HuH-7 (cell line): ENCODE measurements at regions not wholly inside any gene's neighbourhood (a gene's known extent, or its start where the extent isn't known, plus 50 kb on each side); places are given as distances from the start of the nearest gene placed in this dataset.
"Not testable (repeated sequence)": the region's sequence is repeated elsewhere in the genome, so short reads cannot be mapped to it uniquely, and the experiment has no call there.

ENCODE experiments used
- DNase-seq: peaks from one replicate; pipeline ENCODE4 v3.0.0; 2011; ENCODE audit warnings: low spot score

DNA sequence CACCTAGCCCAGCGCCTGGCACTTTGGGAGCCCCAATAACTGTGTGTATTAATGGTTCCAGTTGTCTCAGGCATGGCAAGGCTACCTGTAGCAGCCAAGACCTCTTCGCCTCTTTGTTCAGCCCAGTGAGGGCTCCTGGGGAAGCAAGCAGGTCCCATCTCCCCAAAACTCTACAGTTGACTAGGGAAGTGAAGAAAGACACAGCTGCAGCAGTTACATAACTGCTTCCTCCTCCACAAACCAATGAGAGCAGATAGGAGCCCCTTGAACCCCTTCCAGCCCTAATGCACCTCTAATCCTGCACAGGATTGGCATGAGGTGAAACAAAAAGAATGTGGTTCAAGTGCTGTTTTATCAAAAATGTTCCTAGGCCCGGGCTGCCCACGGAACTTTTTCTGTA is 100.5 kb downstream of the SYF2 start:
- DNase-seq: no peak

DNA sequence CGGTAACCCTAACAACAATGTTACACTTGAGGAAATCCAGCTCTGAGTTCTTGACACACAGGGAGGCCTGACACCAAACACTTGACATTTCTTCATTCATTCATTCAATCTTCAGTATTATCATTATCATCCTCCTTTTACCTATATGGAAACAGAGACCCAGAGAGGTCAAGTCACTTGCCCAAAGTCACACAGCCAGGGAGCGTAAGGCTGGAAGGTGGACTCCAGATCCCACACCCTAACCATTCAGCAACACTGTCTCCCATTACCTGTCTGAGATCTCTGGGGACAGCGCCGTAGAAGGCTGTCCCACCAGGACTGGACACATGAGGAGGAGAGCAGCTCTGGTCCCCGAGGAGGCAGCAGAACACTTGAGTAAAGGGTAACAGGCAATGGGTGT is 101.4 kb downstream of the SYF2 start:
- no peak for DNase-seq

DNA sequence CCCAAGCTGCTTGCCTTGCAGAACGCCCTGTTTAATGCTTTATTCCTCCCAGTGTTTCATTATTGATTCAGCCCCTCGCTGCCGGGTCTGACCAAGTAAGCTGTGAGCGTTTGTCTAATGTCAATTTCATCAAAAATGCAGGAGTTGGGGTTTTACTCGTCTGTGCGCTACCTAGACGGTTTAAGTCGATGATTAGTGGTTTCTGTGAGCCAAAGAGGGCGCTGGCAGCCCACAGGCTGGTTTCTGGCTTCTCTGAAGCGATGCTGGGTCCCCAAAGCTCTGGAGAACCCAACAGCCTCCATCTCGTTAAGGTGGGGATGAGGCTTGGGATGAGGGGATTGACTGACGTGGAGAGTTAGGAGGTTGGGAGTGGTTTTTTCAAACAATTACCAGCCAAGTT is 102.9 kb downstream of the SYF2 start:
- no peak for DNase-seq

DNA sequence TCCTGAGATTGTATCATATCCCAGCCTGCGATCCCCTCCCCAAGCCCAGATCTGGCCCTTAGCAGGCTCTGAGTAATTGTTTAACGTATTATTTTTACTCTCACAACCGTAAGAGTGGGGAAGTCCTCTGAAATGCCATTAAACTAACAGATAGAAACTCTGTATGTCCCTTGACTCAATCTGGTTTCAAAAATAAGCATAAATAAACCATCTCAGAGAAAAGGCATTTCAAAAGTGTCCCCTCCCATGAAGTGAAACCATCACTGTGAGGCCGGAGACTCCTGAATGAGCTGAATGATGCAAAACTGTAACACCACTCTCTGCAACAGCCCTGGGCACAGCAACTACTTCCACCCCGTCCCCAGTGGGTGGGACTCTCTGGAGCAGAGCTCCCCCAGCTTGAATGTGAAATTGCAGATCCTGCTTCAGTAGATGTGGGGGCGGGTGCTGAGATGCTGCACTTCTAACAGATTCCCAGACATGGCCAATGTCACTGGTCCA is 104.1 kb downstream of the SYF2 start:
- DNase-seq: no peak

DNA sequence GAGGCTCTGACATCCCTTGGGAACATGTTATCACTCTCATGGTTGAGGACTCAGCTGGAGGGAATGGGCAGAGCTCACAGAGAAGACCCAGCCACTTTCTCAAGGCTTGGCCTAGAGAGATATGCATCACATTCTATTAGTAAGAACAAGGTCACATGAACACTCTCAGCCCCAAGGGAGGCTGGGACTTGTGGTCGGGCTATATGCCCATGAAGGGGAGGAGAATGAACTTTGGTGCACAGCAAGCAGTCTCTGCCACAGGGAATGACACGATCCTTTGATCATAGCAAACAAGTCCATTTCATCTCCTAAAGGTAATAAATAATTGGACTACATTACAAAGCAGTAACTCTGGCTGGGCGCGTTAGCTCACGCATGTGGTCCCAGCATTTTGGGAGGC is 105.7 kb downstream of the SYF2 start:
- DNase-seq: no peak

DNA sequence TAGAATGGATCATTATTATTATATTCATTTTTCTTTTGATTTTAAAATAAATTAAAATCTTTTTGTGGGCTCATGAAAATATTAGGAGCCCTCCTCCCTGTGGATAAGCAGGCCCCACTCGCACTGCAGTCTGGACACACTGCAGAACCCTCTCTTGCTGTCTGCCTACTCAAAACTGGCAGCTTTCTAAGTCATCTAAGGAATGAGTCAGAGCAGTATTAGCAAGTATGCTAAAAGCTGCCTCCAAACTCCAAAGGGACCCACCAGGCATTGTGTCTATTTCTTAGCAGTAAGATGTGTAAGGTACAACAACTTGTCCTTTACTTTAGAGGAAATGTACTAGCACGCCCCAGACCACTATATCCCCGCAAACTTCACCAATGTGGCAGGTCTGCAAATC is 108.8 kb downstream of the SYF2 start:
- DNase-seq: no peak

DNA sequence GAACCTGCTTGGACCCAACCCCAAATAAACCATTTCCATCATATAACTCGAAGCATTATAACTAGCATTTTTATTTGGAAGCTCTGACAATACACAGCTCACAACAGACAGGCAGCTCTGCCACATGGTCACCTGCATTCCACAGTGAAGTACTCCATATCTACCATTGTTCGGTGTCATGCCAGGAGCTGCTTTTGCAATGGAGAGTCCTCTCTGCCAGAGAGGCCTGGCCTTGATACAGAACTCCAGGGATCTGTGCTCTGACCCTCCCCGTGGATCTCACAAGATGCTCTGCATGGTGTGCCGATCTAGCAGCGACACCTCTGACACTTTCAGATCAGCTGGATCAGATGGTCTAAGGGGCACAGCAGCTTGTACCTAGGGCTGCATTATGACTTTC is 109.6 kb downstream of the SYF2 start:
- no peak for DNase-seq

DNA sequence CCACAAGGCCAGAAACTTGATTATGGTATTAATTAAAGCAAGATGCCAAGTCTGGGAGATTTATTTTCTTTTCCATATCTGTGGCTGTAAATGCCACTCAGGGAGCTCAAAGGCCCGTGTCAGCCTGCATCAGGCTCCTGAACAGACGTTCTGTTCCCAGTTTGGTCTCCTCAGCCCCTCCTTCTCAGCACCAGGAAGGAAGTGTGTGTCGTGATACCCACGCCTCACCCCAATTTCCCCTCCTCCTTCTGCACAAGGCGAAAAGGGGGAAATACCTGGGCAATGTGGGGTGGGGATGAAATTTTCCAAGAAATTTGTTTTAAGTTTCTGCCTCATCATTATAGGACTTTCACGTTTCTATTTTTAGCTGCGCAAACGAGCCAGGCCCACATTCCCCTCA is 112.0 kb downstream of the SYF2 start:
- no peak for DNase-seq

DNA sequence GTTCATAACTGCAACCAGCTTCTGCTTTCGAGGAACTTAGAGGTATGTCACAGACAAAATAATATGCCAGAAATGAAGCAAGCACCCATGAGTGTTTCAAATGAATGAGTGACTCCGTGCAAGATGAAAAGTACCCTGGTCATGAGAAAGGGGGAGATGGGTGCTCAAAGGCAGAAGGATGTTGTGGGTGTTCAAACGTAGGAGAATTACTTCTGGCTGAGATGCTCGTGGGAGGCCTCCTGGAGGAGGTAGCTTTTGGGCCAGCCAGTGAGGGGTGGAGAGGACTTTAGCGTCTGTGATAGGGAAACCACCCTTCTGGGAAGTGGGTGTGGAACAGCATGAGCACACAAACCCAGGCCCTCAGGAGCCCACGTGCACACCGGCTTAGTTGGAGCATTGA is 113.8 kb downstream of the SYF2 start:
- no peak for DNase-seq

DNA sequence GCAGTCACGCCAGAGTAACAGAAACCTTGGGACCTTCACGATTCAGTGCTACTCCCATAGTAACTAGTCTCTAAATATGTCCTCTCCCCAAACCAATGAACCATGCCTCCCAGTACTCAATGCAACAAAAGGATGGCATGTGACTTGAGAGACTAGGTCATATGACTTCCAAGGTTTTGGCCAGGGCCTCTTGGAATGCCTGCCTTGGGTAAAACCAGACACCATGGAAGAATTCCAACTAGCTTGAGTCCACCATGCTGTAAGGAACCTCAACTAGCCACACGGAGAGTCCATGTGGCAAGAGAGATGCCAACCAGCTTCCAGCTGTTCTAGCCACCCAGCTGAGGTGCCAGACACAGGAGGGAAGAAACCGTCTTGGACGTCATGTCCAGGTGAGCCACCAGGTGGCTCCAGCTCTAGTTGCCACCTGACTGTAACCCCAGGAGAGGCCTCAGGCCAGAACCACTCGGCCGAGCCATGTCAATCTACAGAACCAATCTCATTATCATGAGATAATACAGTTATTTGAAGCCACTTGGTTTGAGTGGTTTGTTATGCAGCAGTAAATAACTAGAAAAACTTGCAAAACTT is 115.0 kb downstream of the SYF2 start:
- peak; percentile 56 for DNase-seq

DNA sequence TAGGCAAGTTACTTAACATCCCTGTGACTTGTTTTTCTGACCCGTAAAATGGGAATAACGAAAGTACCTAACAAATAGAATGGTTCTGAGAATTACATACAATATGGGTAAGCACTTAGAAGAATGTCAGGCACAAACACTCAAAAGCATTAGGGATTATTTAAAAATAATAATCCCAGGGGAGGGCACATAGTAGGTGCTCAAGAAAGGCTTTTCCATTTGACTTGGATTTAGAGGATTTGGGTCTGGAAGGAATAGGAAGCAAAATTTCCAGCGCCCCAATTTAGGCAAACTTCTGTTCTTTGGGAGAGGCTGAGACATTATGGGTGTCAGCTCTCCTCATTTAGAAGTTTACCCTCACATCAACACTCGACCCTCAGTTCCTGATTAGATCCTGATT is 115.5 kb downstream of the SYF2 start:
- DNase-seq: no peak

DNA sequence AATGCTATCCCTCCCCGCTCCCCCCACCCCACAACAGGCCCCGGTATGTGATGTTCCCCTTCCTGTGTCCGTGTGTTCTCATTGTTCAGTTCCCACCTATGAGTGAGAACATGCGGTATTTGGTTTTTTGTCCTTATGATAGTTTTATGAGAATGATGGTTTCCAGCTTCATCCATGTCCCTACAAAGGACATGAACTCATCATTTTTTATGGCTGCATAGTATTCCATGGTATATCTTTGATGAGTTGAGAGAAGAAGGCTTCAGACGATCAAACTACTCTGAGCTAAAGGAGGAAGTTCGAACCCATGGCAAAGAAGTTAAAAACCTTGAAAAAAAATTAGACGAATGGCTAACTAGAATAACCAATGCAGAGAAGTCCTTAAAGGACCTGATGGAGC is 116.2 kb downstream of the SYF2 start:
- not testable (repeated sequence) for DNase-seq

DNA sequence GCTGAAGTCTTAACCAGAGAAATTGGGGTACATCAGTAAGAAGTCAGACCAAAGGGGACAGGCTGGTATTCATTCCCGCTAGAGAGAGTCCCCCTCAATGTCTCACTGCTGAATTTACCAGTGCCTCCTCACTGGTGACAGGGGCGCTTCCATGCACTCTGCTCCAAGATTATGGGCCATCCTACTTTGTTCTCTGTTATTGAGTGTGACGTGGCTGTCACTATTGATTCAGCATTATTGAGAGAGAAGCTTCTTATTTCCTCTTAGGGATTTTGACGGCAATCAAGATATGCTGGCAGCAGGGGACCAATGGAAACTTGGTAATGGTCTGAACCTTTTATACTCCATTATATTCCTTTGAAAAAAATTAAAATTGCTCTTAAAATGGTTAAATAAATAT is 118.6 kb downstream of the SYF2 start:
- DNase-seq: no peak

DNA sequence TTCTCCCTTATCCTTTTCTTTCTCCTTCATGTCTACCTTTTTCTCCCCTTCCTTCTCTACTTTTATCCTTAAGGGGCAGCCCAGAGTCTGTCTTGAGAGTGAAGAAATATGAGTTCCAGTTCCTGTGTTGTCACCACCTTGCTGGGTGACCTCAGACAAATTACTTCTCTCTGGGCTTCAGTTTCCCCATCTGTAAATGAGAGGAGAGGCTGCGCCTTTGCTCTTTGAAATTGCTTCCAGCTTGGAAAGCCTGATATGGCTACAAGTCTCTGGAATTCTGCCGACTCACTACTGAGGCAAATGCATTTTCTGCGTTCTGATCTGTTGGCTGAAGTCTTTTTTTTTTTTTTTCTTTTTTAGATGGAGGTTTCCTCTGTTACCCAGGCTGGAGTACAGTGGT is 119.2 kb downstream of the SYF2 start:
- no peak for DNase-seq

DNA sequence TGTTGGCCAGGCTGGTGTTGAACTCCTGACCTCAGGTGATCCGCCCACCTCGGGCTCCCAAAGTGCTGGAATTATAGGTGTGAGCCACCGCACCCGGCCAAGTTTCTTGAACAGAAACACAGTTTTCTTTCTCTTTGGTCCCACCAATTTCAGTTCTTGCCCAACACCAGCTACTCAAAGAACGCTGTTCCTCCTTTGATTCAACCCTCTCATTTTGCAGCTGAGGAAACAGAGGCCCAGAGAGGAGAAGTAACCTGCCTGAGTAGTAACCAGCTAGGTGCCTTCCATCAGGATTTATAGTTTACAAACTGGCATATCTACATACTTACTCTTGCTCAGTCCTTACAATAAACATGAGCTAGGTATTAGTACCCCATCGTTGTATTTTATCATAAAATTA is 119.9 kb downstream of the SYF2 start:
- DNase-seq: no peak

DNA sequence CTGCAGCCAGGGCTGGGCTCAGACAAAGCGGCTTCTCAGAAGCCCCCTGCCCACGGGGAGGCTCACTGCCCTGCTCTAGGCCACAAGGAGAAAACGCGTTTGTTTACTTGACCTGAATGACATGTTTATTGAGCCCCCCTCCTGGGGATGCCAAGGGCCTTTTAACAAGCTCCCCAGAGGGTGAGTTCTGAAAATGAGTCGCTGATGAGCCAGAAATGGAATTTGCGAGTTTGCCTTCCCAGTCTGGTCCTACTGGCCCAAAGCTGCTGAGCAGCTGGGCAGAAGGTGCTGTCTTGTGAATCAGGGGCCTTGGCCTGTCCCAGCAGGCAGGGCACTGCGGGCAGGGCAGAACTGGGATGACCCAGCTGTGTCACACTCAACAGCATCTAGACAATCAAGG is 120.6 kb downstream of the SYF2 start:
- DNase-seq: no peak

DNA sequence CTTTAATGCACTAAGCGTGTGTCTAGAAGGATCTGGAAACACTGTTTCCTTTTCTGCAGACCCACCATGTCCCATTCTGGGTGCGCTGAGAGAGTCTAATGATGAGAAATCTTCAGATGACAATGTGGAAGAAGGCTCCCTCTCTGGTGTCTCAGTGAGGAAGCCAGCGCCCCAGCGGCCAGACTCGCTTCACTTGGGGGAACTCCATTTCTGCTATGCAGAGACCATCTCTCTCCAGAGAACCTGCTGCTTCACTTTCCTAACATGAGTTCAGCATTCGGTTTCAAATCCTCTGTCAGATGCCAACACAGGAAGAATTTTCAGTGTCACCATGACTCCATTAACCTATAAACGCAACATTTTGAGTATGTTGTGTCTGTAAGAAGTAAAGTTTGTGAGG is 121.8 kb downstream of the SYF2 start:
- no peak for DNase-seq

DNA sequence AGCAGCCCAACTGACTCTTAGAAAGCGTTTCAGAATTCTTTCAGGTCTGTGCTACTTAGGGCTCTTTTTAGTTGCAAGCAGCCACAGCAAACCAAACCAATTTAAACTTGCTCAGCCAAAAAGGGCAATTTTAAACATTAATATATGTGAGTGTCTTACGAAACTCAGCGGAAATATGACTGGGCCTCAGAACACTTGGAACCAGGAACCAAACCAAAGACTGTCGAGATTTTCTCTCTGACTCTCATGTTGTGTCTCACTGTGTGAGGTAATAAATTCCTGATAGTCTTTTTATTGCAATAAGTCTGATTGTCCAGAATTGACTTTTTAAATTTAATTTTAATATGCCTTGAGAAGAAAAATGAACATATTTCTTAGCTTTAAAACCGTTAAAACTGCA is 122.3 kb downstream of the SYF2 start:
- no peak for DNase-seq

DNA sequence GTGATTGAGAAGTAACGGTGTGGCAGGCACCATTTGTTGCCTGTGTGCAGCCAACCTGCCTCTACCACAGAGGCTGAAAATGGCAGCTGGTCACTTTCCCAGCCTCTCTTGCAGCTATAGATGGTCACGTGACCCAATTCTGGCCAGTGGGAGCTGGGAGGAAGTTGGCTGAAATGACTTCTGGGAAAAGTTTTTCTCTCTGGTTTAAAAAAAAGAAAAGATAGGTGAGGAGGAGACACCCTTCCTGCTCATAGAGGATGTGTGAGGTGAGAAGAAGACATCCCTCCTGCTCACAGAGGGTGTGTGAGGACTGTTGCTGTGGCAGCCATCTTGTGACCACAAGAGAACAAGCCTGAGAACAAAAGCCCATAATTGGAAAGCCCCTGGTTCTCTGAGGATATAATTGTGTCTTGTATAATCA is 122.8 kb downstream of the SYF2 start:
- no peak for DNase-seq

DNA sequence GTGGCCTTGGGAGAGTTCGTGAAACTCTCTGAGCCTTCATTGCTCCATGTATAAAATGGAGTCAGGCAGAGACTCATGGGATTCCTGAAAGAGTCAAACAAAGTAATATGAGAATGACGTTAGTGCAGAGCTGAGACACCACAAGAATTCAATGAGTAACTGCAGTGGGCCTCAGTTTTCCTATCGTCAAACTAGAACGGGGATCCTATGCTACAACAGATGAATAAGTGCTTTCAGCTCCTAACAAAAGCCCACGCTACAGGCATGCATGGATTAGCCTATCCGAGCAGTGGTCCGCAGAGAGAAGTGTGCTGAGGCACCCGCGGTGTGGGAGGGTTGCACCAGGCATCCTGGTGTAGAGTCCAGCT is 124.7 kb downstream of the SYF2 start:
- no peak for DNase-seq

DNA sequence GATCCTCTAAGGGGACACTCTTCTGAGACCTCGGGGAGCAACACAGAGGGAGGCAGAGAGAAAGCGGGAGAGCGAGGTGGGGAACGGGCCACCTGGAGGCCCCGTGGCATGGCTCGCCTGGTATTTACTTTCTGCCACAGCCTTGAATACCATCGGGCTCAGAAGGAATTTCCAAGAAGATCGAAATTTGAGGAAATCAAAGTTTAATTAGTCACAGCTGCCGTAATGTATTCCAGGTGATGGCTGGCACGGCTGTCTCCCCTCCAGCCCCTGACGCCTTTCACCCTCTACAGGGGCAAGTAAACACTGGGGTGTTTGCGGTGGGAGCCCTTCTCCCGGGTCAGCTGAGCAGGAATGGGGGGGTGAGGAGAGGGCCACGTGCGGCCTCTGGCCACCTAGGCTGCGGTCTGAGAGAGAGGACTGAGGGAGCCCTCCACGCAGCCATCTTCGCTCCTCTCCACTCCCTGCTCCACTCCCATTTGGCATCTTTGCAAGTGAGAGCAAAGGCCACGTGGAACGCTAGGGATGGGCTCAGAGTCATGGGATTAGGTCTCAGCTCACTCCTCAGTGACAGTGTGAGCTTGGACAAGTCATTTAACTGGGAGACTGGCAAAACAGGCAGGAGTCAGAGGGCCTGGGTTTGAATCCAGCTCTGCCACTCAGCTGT is 125.2 kb downstream of the SYF2 start:
- DNase-seq: no peak

DNA sequence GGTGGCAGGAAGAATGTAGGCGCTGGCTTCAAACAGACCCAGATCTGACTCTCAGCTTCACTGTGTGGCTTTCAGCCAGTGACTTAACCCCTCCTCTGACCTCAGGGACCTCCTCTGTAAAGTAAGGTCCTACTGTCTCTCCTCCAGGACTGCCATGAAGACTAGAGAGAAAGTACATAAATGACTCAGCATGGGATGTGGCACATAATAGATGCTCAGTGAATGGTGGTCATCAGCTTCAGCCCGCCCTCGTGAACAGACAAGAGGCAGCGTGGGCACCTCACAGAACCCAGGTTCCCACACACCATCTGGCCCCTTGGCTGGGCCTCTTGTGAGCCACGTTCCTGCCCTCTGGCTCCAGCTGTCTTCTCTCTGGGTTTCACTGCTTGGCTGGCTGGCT is 126.0 kb downstream of the SYF2 start:
- no peak for DNase-seq

DNA sequence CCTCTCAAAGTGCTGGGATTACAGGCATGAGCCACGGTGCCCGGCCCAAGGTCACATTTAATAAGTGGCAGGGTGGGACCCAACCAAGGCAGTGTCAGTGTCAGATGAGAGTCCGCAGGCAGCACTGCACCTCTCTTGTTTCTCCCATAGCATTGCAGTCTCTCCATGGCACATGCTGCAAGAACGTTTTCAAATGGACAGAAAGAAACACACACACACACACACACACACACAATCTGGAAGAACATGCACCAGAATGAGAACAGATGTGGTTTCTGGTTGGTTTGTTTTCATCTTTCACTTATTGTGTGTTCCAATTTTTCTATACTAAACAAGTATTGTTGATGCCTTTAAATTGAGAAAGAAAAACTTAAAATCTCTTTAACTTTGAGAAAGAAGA is 126.5 kb downstream of the SYF2 start:
- DNase-seq: no peak

DNA sequence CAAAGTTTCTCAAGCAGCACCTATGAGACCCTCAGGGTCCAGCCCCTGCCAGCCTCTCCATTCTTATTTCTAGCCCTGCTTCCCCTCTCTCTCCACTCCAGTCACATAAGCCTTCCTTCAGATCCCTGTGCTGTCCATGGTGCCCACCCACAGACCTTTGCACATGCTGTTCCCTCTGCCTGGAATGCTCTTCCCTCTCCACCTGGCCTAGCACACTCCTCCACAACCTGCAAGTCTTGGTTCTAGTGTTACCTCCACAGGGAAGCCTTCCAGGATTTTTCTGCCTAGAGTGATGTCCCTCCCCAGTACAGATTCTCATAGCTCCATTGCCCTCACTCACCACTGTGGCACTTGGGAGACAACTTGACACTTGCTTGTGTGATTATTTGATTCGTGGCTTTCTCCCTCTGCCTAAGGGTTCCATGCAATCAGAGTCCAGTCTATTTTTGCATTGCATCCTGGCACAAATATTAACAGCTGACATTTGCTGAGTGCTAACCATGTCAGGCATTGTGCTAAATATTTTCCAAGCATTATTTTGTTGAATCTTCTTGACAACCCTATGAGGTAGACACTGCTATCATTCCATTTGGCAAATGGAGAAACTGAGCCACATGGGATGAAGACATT is 127.3 kb downstream of the SYF2 start:
- no peak for DNase-seq
